Tibial nerve (tissue), 4 donors: ENCODE measurements at regions not wholly inside any gene's neighbourhood (a gene's known extent, or its start where the extent isn't known, plus 50 kb on each side); places are given as distances from the start of the nearest gene placed in this dataset.

Experiments
- DNase-seq, 2 donors: peaks; one replicate each; pipeline ENCODE4 v3.0.0-alpha.2; 2019; ENCODE audit warnings: low spot score in 2 of 2
- H3K27ac ChIP-seq, 4 donors: fragments of 200-600 bp; sonication (generic) in 3 of 4; one replicate each; pipeline ENCODE4 v1.5.1; 2017 to 2019; ENCODE audit warnings: mild to moderate bottlenecking in 1 of 4
- H3K27me3 ChIP-seq, 2 donors: fragments of 200-600 bp; sonication (generic) in 1 of 2; one replicate each; pipeline versions ENCODE4 v1.5.1 to v1.6.0; 2017 to 2019
- H3K36me3 ChIP-seq, 3 donors: fragments of 200-600 bp; sonication (generic); one replicate each; pipeline ENCODE4 v1.5.1; 2018 to 2019
- H3K4me1 ChIP-seq, 4 donors: fragments of 200-600 bp; sonication (generic) in 3 of 4; one replicate each; pipeline ENCODE4 v1.5.1; 2017 to 2019
- H3K4me3 ChIP-seq, 4 donors: fragments of 200-600 bp; sonication (generic) in 3 of 4; one replicate each; pipeline ENCODE4 v1.5.1; 2017 to 2019; ENCODE audit warnings: mild to moderate bottlenecking in 1 of 4, moderate library complexity in 1 of 4
- H3K9me3 ChIP-seq, 4 donors: fragments of 200-600 bp; sonication (generic) in 3 of 4; one replicate each; pipeline ENCODE4 v1.5.1; 2017 to 2019
- CTCF ChIP-seq, 5 experiments: fragments of 200-600 bp in 3 of 5; fragments of 450-650 bp in 2 of 5; sonication (generic) in 3 of 5; IDR thresholded peaks; one replicate each; pipeline ENCODE4 v1.5.1; 2016 to 2019; ENCODE audit warnings: antibody characterized with exemption in 5 of 5, mild to moderate bottlenecking in 3 of 5, moderate library complexity in 2 of 5
- EP300 ChIP-seq, 2 donors: sonication (generic); formaldehyde crosslinking; IDR thresholded peaks; one replicate each; pipeline ENCODE4 v1.6.1; 2017; ENCODE audit warnings: antibody characterized with exemption in 2 of 2, mild to moderate bottlenecking in 1 of 2
- POLR2A ChIP-seq, 2 donors: fragments of 450-650 bp; IDR thresholded peaks; one replicate each; pipeline ENCODE4 v1.6.1; 2017; ENCODE audit warnings: antibody characterized with exemption in 2 of 2, mild to moderate bottlenecking in 2 of 2, moderate library complexity in 2 of 2
- WGBS, 2 donors: methylation state at CpG; one replicate each; pipeline ENCODE4 v1.1.5; 2018; 5-methylcytosine and 5-hydroxymethylcytosine counted together

- H3K27me3 ChIP-seq: no peaks in the 10 kb centered on the region
- peaks cover 0 to 40% (median 4%) of the 10 kb centered on the region in 4 donors for H3K4me1 ChIP-seq
- no peak overlapping the region for H3K4me3 ChIP-seq
- H3K36me3 ChIP-seq: no peaks in the 10 kb centered on the region
- 67 to 80% methylated on average over 3 of the region's 3 CpGs for WGBS, 2 donors
- no peak for DNase-seq
- no peak overlapping the region for H3K27ac ChIP-seq
- no peaks in the 10 kb centered on the region for H3K9me3 ChIP-seq
- no peak for TF ChIP-seq EP300 (IDR thresholded peaks at IDR 0.05)
- TF ChIP-seq POLR2A (IDR thresholded peaks at IDR 0.05): no peak
- no peak for TF ChIP-seq CTCF (IDR thresholded peaks at IDR 0.05)
Observed at GRCh38 chr2:24432735-24433134, 58.3 kb upstream of the NCOA1 start.

- H3K36me3 ChIP-seq: no peaks in the 10 kb centered on the region
- H3K9me3 ChIP-seq: no peaks in the 10 kb centered on the region
- H3K27me3 ChIP-seq: no peaks in the 10 kb centered on the region
- no peak for TF ChIP-seq EP300 (IDR thresholded peaks at IDR 0.05)
- TF ChIP-seq CTCF (IDR thresholded peaks at IDR 0.05): no peak
- no peak for TF ChIP-seq POLR2A (IDR thresholded peaks at IDR 0.05)
- peaks cover 0 to 38% (median 4%) of the 10 kb centered on the region in 4 donors for H3K4me1 ChIP-seq
- H3K27ac ChIP-seq: no peak overlapping the region
- WGBS, 2 donors: 61 to 77% methylated on average over 1 of the region's 1 CpG
- H3K4me3 ChIP-seq: no peak overlapping the region
- no peak for DNase-seq
Observed at GRCh38 chr2:24432121-24432520, 58.9 kb upstream of the NCOA1 start.

- DNase-seq: no peak
Observed at GRCh38 chr2:24429197-24430074, 61.6 kb upstream of the NCOA1 start.

GRCh38 chr2:24424387-24424786, 64.1 kb upstream of the ITSN2 start:
- TF ChIP-seq POLR2A (IDR thresholded peaks at IDR 0.05) (no peak), CTCF (IDR thresholded peaks at IDR 0.05) (no peak), EP300 (IDR thresholded peaks at IDR 0.05) (no peak)
- 67 to 74% methylated on average over 3 of the region's 3 CpGs for WGBS, 2 donors
- Histone ChIP-seq H3K9me3 (peaks cover 0 to 9% (median 0%) of the 10 kb centered on the region in 4 donors), H3K27me3 (no peaks in the 10 kb centered on the region), H3K36me3 (no peaks in the 10 kb centered on the region), H3K4me3 (no peak overlapping the region), H3K4me1 (peaks cover 0 to 5% (median 0%) of the 10 kb centered on the region in 4 donors), H3K27ac (no peak overlapping the region)
- no peak for DNase-seq

More at GRCh38 chr2:24429197-24430074, 61.6 kb upstream of the NCOA1 start:
- WGBS, 2 donors: 65 to 69% methylated on average over 14 of the region's 14 CpGs
- Histone ChIP-seq H3K27ac (no peak overlapping the region), H3K4me3 (no peak overlapping the region), H3K4me1 (peaks cover 0 to 19% (median 0%) of the 10 kb centered on the region in 4 donors), H3K36me3 (no peaks in the 10 kb centered on the region), H3K9me3 (no peaks in the 10 kb centered on the region), H3K27me3 (no peaks in the 10 kb centered on the region)
- no peak for TF ChIP-seq CTCF (IDR thresholded peaks at IDR 0.05)
- TF ChIP-seq POLR2A (IDR thresholded peaks at IDR 0.05): no peak
- TF ChIP-seq EP300 (IDR thresholded peaks at IDR 0.05): no peak

- H3K27me3 ChIP-seq: no peaks in the 10 kb centered on the region
- H3K4me3 ChIP-seq: no peak overlapping the region
- H3K9me3 ChIP-seq: peaks cover 0 to 9% (median 0%) of the 10 kb centered on the region in 4 donors
- DNase-seq: no peak
- no peak for TF ChIP-seq CTCF (IDR thresholded peaks at IDR 0.05)
- TF ChIP-seq EP300 (IDR thresholded peaks at IDR 0.05): no peak
- TF ChIP-seq POLR2A (IDR thresholded peaks at IDR 0.05): no peak
- 72 to 76% methylated on average over 3 of the region's 3 CpGs for WGBS, 2 donors
- H3K36me3 ChIP-seq: no peaks in the 10 kb centered on the region
- H3K4me1 ChIP-seq: peaks cover 0 to 5% (median 0%) of the 10 kb centered on the region in 4 donors
- H3K27ac ChIP-seq: no peak overlapping the region
Observed at GRCh38 chr2:24423095-24423494, 62.8 kb upstream of the ITSN2 start.
